Renal cortex interstitium (tissue), 11 donors: ENCODE measurements at regions not wholly inside any gene's neighbourhood (a gene's known extent, or its start where the extent isn't known, plus 50 kb on each side); places are given as distances from the start of the nearest gene placed in this dataset.
A peak's percentile ranks its signal among the peaks of the same experiment; 100 is the strongest.

ENCODE experiments used
- DNase-seq, 11 donors: peaks; one replicate each; pipeline ENCODE4 v3.0.0-alpha.2; 2013; ENCODE audit warnings: low read depth in 9 of 11, low spot score in 4 of 11; ENCODE audit errors: extremely low read depth in 1 of 11

DNA sequence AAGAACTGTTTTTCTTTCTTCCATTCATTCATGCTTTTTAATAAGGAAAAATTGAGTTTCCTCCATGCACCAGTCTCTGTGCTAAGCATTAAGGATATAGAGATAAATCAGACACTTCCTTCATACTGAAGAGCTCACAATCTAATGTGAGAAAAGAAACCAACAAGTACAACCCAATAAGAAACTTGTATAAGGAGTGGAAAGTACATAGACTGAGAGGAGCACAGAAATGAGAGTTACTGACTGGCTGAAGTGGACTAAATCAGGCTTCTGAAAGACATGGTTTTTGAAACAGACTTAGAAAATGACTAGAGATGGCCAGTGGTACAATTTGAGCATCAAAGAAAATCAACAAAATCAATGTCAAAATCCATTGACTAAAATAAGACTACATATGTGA is 524.4 kb downstream of the PLPP3 start:
- no peak for DNase-seq

DNA sequence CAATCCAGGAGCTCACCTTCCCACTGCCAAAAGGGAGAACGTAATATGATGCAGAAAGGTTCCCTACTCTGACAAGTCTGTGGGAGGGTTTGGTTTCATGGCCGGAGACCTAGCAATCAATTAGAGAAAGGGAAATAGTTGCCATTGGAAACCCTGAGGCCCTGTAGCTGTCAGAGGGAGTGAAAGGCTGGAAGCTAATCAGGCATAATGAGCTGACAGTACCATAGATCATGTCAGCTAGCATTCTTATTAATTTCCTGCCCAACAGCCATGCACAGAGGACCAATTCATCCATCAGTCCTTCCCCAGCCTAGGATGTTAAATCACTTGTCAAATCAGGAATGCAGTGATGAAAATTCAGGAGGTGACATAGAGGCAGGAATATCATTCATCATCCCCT is 527.3 kb downstream of the PLPP3 start:
- peak in 6 of 11 donors; percentile 15 to 38 (median 23) for DNase-seq

DNA sequence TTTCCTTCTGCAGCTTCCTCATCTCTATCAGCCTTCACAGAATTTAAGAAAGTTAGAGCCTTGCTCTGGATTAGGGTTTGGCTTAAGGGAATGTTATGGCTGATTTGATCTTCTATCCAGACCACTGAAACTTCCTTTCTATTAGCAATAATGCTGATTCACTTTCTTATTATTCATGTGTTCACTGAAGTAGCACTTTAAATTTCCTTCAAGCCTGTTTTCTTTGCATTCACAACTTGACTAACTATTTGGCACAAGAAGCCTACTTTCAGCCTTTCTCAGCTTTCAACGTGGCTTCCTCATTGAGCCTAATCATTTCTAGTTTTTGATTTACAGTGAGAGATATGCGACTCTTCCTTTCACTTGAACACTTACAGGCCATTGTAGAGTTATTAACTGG is 528.5 kb downstream of the PLPP3 start:
- no peak for DNase-seq

DNA sequence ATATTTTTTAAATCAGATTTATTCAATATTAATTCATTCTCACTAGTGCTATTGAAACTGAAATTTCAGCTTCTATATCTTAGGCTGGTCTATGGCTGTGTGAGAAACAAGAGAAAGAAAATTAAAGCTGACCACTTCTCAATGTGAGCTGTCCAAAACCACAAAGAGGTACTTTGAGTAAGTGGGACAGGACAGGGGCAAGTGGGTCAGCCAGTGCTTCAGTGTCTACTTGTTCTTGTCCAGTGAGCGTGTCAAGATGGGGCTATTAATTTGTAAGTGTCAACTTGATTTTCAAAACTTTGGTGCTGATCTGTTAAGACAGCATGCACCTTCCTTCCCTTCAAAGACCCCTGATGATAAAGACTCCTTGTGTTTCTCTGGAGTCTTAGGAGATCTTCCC is 533.9 kb downstream of the PLPP3 start:
- DNase-seq = no peak

- no peak for DNase-seq
Observed at GRCh38 chr1:56045062-56045461, 534.3 kb downstream of the PLPP3 start.

DNA sequence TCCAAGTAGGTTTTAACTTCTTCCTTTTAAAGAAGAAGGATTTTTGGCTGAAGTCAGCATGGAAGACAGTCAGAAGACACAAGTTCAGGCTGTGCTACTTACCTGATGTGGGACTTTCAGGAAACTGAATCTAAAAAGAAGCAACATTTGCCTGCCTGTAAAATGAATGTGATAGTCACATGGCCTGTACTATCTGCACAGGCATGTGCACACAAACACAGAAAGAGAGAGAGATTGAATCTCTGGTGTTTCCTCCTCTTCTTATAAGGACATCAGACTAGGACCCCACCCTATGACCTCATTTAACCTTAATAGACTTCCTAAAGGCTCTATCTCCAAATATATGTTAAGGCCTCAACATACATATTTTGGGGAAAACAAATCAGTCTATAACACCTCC is 542.9 kb downstream of the PLPP3 start:
- DNase-seq = no peak

DNA sequence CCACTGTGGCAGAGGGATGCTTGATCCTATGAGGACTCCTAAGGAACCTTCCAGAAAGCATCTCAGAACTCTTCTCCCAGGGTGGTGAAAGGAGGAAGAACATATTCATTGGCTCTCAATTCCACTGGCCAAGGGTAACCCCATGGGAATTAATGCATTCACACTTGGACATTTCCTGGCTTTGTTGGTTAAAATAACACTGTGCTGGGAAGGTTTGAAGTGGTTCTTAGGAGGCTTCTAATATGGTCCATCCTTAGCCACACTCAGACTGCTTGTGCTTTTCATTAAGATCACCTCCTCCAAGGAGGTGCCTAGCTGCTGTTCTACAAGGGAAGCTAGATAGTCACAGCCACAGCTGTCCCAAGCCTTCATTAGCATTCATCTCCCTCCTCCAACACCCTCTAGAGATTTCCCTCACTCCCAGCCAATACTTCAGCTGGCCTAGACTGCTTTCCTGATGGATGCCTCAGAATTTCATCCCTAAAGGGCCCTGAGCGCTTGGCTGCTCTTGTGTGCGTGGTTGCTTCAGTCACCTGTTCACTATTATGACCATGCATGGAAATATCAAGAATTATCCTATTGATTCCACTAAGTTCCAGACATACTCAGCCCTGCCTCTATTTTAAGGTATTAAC is 544.4 kb downstream of the PLPP3 start:
- no peak for DNase-seq

DNA sequence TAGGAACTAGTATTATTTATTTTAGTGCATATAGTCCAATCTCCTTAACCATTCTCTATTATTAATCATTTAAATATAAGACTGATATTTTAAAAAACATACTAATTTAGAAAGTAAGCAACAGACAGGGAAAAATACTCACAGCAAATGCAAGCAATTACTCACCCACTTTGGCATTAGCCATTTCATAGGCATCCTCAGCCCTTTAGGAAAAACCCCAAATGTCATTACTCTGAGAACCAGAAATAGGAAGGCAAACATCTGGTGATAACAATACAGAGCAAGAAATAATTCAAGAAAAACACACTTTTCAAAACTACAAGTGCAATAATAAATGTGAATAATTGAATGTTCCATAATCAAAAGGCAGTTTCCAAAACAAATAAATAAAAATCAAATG is 545.1 kb downstream of the PLPP3 start:
- DNase-seq = no peak

DNA sequence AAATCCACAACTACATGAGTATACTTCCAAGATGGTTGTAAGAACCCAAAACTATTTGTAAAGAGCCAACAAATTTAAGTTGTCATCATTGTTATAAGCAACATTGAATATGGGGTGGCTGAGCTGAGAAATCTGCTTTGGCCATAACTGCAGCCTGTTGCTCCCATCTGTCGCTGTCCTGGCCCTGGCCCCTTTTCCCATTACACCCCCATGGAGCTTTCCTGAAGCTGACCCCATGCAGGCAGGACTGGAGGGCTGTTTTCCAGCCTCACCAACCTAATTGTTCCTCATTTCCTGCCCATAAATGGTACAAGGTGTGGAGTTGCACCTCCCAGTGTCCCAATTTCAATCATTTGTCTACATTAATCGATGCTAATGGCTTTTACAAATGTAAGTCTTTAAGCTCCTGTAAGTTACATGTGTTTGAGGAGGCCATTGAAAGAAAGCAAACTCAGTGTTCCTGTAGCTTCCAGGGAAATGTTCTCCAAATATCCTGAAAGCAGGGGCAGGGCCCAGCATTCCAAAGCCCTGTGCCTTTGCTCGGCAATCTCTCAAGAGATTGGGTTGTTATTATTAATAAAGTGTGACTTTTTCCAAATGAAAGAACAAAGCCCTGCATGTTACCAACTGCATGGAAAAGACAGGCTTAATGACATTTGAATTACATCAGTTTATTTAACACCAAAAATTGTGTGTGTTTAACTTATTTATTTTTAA is 545.9 kb downstream of the PLPP3 start:
- no peak for DNase-seq

- no peak for DNase-seq
Observed at GRCh38 chr1:56032096-56032676, 547.2 kb downstream of the PLPP3 start.

- no peak for DNase-seq
Observed at GRCh38 chr1:56031001-56031400, 548.4 kb downstream of the PLPP3 start.

- DNase-seq = peak in 1 of 11 donors; percentile 1
Observed at GRCh38 chr1:56029319-56030003, 549.9 kb downstream of the PLPP3 start.

DNA sequence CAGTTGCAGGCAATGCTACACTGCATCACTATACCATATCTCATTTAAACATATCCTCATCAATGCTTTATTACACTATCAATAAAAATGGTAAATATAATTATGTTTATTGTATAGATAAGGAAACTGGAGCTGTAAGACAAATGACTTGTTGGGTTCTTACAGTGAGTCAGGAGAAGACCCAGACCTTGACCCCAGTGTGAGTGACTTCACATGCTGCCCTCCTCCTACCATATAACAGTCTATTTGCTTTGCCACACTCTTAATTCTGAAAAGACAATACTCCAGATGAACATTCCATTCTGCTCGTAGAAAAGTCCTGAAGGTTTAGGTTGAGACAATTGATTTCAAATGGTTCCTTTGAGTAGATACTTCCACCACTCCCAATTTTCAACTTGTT is 550.5 kb downstream of the PLPP3 start:
- no peak for DNase-seq

- DNase-seq = no peak
Observed at GRCh38 chr1:56028244-56028643, 551.1 kb downstream of the PLPP3 start.

DNA sequence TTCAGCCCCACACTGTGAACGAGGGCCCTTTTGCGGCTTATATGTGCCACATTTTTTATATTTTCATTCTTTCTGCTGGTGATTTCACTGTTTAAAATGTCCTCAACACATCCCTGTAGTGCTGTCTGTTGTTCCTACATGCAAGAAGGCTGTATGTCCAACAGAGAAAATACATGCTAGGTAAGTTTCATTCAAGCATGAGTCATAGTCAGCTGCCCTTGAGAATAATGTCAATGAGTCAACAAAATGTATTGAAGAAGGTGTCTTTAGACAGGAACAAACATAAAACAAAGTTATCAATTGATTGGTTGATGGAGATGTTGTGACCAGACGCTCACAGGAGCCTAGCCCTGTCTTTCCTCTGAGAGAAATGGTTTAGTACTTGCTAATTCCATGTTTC is 553.4 kb downstream of the PLPP3 start:
- no peak for DNase-seq

DNA sequence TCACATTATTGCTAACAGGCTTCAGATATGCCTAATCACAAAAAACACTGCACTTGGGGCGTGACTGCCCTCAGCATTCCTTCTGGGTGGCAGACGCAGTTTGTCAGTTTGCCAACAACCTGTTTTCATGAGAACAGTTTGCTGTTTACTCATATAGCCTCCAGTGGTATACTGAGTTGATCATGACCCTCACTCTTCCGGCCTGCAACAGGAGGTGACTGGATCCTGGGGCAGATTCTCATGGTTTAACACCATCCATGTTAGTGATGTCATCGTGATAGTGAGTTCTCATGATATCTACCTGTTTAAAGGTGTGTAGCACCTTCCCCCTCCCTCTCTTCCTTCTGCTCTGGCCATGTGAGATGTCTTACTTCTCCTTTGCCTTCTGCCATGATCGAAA is 555.2 kb downstream of the PLPP3 start:
- no peak for DNase-seq

DNA sequence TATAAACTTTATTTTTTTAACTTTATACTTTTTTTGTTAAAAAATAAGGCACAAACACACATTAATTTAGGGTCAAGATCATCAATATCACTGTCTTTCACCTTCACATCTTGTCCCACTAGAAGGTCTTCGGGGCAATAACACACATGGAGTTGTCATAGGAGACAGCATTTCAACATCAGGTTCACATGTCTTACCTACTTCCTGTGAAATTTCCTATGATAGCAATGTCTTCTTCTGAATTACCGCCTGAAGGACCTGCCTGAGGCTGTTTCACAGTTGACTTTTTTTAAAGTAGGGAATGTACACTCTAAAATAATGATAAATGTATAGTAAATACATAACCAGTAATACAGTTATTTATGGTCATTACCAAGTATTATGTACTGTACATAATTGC is 559.4 kb downstream of the PLPP3 start:
- DNase-seq = no peak

DNA sequence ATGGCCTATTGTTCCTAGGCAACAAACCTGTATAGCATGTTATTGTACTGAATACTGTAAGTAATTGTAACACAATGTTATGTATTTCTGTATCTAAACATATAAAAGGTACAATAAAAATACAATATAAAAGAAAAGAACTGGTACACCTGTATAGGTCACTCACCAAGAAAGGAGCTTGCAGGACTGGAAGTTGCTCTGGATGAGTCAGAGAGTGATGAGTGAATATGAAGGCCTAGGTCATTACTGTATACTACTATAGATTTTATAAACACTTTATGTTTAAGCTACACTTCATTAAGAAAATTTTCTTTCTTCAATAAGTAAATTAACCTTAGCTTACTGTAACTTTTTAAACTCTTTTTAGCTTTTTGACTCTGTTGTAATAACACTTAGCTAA is 559.9 kb downstream of the PLPP3 start:
- no peak for DNase-seq

DNA sequence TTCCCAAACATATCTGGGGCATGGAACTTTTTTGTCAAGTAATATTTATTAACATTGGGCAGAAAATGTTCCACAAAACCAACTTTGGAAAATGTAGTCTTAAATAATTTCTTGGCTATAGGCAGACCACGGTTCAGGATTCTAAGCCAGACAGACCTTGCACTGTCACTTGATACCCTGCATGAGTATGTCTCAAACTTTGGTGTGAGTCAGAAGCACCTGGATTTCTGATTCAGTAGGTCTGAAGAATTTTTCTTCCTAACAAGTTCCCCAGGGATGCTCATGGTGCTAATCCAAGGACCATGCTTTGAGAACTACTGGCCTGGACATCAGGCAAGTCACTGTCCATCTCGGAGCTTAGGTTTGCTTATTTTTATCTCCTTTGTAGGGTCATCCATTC is 562.0 kb downstream of the PLPP3 start:
- DNase-seq = no peak

DNA sequence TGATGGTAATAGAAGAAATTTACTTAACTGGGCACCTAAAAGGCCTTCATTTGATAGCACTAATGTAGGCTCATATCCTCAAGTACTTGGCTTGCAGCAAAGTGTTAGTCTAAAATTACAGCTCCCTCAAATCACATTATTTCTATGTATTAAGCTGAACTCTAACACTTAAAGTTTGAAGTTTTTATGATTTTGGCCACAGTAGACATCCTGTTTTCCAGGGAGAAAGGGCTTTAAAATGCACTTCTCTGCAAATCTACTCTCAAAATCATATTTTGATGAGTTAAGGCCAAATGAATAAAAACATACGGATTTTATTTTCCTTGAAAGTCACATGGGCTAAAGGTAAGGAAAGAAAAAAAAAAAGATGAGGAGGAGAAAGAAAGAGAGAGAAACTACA is 575.5 kb downstream of the PLPP3 start:
- DNase-seq = peak in 7 of 11 donors; percentile 2 to 21 (median 17)
